Activated T-helper 9 cell treated with anti-CD3 and anti-CD28 coated beads, Interleukin-2, amount 50 U/mL, for 16 hours (primary cell): ENCODE measurements at regions not wholly inside any gene's neighbourhood (a gene's known extent, or its start where the extent isn't known, plus 50 kb on each side); places are given as distances from the start of the nearest gene placed in this dataset.
"Not testable (repeated sequence)": the region's sequence is repeated elsewhere in the genome, so short reads cannot be mapped to it uniquely, and the experiment has no call there.

Experiments
- DNase-seq: peaks from one replicate; pipeline ENCODE4 v3.0.0-alpha.2; 2020; ENCODE audit warnings: low read depth

- no peak for DNase-seq
These were observed 343.0 kb upstream of the NCAM1 start for GRCh38 chr11:112617977-112618826.

- DNase-seq, result no peak
These were observed 342.1 kb upstream of the NCAM1 start for GRCh38 chr11:112619106-112619505.

- no peak for DNase-seq
These were observed 340.4 kb upstream of the NCAM1 start for GRCh38 chr11:112620621-112621394.

GRCh38 chr11:112623057-112623456 is 338.2 kb upstream of the NCAM1 start:
- no peak for DNase-seq

- no peak for DNase-seq
These were observed 336.8 kb upstream of the NCAM1 start for GRCh38 chr11:112624431-112624830.

- DNase-seq, result not testable (repeated sequence)
These were observed 336.2 kb upstream of the NCAM1 start for GRCh38 chr11:112624971-112625370.

- DNase-seq, result no peak
These were observed 335.4 kb upstream of the NCAM1 start for GRCh38 chr11:112625814-112626213.

GRCh38 chr11:112626731-112627130 is 334.5 kb upstream of the NCAM1 start:
- DNase-seq, result no peak

- DNase-seq, result no peak
These were observed 333.6 kb upstream of the NCAM1 start for GRCh38 chr11:112627588-112628045.

- no peak for DNase-seq
These were observed 332.5 kb upstream of the NCAM1 start for GRCh38 chr11:112628676-112629075.

GRCh38 chr11:112630496-112630895 is 330.7 kb upstream of the NCAM1 start:
- no peak for DNase-seq

- DNase-seq, result no peak
These were observed 329.9 kb upstream of the NCAM1 start for GRCh38 chr11:112631333-112631732.

GRCh38 chr11:112632866-112633505 is 328.2 kb upstream of the NCAM1 start:
- no peak for DNase-seq

- no peak for DNase-seq
These were observed 326.7 kb upstream of the NCAM1 start for GRCh38 chr11:112634551-112634950.

GRCh38 chr11:112634995-112635737 is 326.1 kb upstream of the NCAM1 start:
- no peak for DNase-seq

GRCh38 chr11:112637076-112637475 is 324.1 kb upstream of the NCAM1 start:
- DNase-seq, result no peak

GRCh38 chr11:112637876-112638275 is 323.3 kb upstream of the NCAM1 start:
- no peak for DNase-seq

- DNase-seq, result no peak
These were observed 321.8 kb upstream of the NCAM1 start for GRCh38 chr11:112639469-112639868.

GRCh38 chr11:112643416-112643815 is 317.8 kb upstream of the NCAM1 start:
- no peak for DNase-seq

GRCh38 chr11:112644410-112645131 is 316.6 kb upstream of the NCAM1 start:
- DNase-seq, result no peak

- DNase-seq, result no peak
These were observed 311.4 kb upstream of the NCAM1 start for GRCh38 chr11:112649856-112650255.
